Adrenal gland (tissue), 9 donors: ENCODE measurements at regions not wholly inside any gene's neighbourhood (a gene's known extent, or its start where the extent isn't known, plus 50 kb on each side); places are given as distances from the start of the nearest gene placed in this dataset.

Experiments used
- DNase-seq, 7 donors: peaks; one replicate each; pipeline ENCODE4 v3.0.0-alpha.2; 2019 to 2020
- H3K27ac ChIP-seq, 5 donors: fragments of 200-600 bp; sonication (generic) in 4 of 5; 1 replicate in 3 of 5; 2 replicates in 2 of 5; pipeline versions ENCODE4 v1.5.1 to v1.8.0; 2016 to 2020; ENCODE audit warnings: mild to moderate bottlenecking in 1 of 5
- H3K27me3 ChIP-seq: fragments of 200-600 bp; 2 replicates; pipeline ENCODE4 v1.8.0; 2021
- H3K36me3 ChIP-seq, 2 donors: fragments of 200-600 bp; replicated peaks in 1 of 2; 1 replicate in 1 of 2; 2 replicates in 1 of 2; pipeline versions ENCODE4 v1.5.1 to v1.8.0; 2018 to 2022
- H3K4me1 ChIP-seq, 2 donors: fragments of 200-600 bp; replicated peaks in 1 of 2; 1 replicate in 1 of 2; 2 replicates in 1 of 2; pipeline versions ENCODE4 v1.5.1 to v1.8.0; 2018 to 2021
- H3K4me3 ChIP-seq, 4 donors: fragments of 200-600 bp; sonication (generic) in 3 of 4; one replicate each; pipeline ENCODE4 v1.5.1; 2016 to 2018
- H3K9me3 ChIP-seq, 3 donors: fragments of 200-600 bp; sonication (generic) in 1 of 3; replicated peaks in 1 of 3; 1 replicate in 2 of 3; 2 replicates in 1 of 3; pipeline versions ENCODE4 v1.5.1 to v1.8.0; 2016 to 2021
- CTCF ChIP-seq, 6 experiments: fragments of 450-650 bp in 4 of 6; fragments of 200-600 bp in 2 of 6; sonication (generic) in 1 of 6; IDR thresholded peaks; 1 replicate in 5 of 6; 2 replicates in 1 of 6; pipeline versions ENCODE4 v1.5.1 to v1.8.0; 2016 to 2021; ENCODE audit warnings: antibody characterized with exemption in 6 of 6, mild to moderate bottlenecking in 2 of 6, moderate library complexity in 1 of 6
- POLR2A ChIP-seq, 2 donors: fragments of 450-650 bp; IDR thresholded peaks; one replicate each; pipeline ENCODE4 v1.6.1; 2017; ENCODE audit warnings: antibody characterized with exemption in 2 of 2, mild to moderate bottlenecking in 2 of 2, moderate library complexity in 1 of 2
- WGBS, 4 donors: extraction: QIAGEN DNeasy Blood & Tissue Kit in 2 of 4; methylation state at CpG; one replicate each; pipeline versions ENCODE4 v1.1.5 to v1.1.7; 2013 to 2017; 5-methylcytosine and 5-hydroxymethylcytosine counted together
- intact Hi-C, 2 donors: fragments of 100-400 bp; cut with DNase I; formaldehyde crosslinking; loops; one replicate each; pipeline versions ENCODE4 v1.14.1 to v1.15.0; 2022 to 2023
- donor health status: healthy with polysubstance abuse.
- donor health status: Bipolar disorder and iron deficiency.
- donor health status: DM: yes; HTN: yes; CAD: no.
- donor health status: DM: no; HTN: no; CAD: no.
- donor health status: DM: no; HTN: no; CAD: no.

DNA sequence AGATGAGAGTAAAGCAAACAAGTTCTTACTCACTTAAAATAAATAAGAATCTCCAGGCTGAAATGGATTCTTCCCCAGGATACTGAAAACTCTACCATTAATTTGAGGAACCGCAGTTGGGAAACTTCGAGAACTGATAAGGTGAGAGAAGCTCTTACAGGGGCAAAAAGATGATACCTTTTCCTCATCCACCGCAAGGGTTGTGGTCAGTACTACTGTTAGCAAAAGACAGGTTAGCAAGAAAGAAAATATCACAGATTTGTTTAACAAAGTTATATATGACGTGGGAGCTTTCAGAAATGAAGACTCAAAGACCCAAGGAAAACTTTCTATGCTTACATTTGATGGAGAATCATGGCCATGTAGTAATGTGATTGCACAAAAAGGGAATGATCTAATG, 441.6 kb downstream of the PCNX1 start:
- peaks cover 0 to 7% of the 10 kb centered on the region in 2 donors for H3K4me1 ChIP-seq
- no peaks in the 10 kb centered on the region for H3K9me3 ChIP-seq
- no peaks in the 10 kb centered on the region for H3K27me3 ChIP-seq
- no peaks in the 10 kb centered on the region for H3K36me3 ChIP-seq
- no peak overlapping the region for H3K27ac ChIP-seq
- no peak for DNase-seq
- no peak overlapping the region for H3K4me3 ChIP-seq
- TF ChIP-seq CTCF (IDR thresholded peaks at IDR 0.05): no peak
- TF ChIP-seq POLR2A (IDR thresholded peaks at IDR 0.05): no peak
- WGBS, 4 donors: 97 to 98% (median 97%) methylated on average over 4 of the region's 4 CpGs
- intact Hi-C loops: no loop called here

GRCh38 chr14:71354142-71354541, 446.9 kb downstream of the PCNX1 start:
- WGBS, 4 donors: 96 to 98% (median 97%) methylated on average over 8 of the region's 8 CpGs
- no peak for TF ChIP-seq POLR2A (IDR thresholded peaks at IDR 0.05)
- TF ChIP-seq CTCF (IDR thresholded peaks at IDR 0.05): no peak
- no peak overlapping the region for H3K27ac ChIP-seq
- H3K9me3 ChIP-seq: no peaks in the 10 kb centered on the region
- H3K36me3 ChIP-seq: no peaks in the 10 kb centered on the region
- no peak for DNase-seq
- no peaks in the 10 kb centered on the region for H3K27me3 ChIP-seq
- no peak overlapping the region for H3K4me3 ChIP-seq
- H3K4me1 ChIP-seq: peaks cover 12 to 25% of the 10 kb centered on the region in 2 donors
- intact Hi-C loops: no loop called here

DNA sequence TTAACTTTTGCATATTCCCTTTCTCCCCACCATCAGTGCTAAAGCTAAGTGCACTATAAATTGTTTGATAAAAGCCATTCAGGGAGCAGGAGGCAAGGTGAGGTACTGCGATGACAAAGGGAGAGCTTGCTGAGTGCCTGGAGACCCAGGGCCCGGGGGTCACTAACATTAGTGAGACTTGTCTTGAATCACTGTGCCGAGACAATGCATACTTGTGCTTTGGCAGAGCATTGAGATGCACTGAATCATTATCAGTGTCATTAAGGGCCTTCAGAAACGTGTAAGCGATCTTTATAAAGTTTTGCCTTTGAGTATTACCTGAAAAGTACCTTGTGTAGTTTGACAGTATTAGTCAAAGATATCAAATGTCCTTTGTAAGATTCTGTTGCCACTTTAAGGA, 447.5 kb downstream of the PCNX1 start:
- intact Hi-C loops: no loop called here
- Histone ChIP-seq H3K27me3 (no peaks in the 10 kb centered on the region), H3K9me3 (no peaks in the 10 kb centered on the region), H3K4me1 (peaks cover 12 to 25% of the 10 kb centered on the region in 2 donors), H3K36me3 (no peaks in the 10 kb centered on the region), H3K4me3 (no peak overlapping the region), H3K27ac (peak overlapping the region in 2 of 5 donors; percentile 27 to 36)
- WGBS, 4 donors: 55 to 65% (median 60%) methylated on average over 5 of the region's 5 CpGs
- TF ChIP-seq CTCF (IDR thresholded peaks at IDR 0.05) (no peak), POLR2A (IDR thresholded peaks at IDR 0.05) (no peak)
- no peak for DNase-seq

GRCh38 chr14:71355324-71356201, 448.3 kb downstream of the PCNX1 start:
- H3K36me3 ChIP-seq: no peaks in the 10 kb centered on the region
- peak overlapping the region in 3 of 5 donors; percentile 27 to 48 (median 37) for H3K27ac ChIP-seq
- H3K9me3 ChIP-seq: no peaks in the 10 kb centered on the region
- H3K4me1 ChIP-seq: peaks cover 12 to 25% of the 10 kb centered on the region in 2 donors
- no peaks in the 10 kb centered on the region for H3K27me3 ChIP-seq
- intact Hi-C loops: no loop called here
- WGBS, 4 donors: 21 to 26% (median 23%) methylated on average over 5 of the region's 5 CpGs
- DNase-seq: peak; percentile 32 to 70 (median 56)
- no peak overlapping the region for H3K4me3 ChIP-seq
- TF ChIP-seq POLR2A (IDR thresholded peaks at IDR 0.05): no peak
- no peak for TF ChIP-seq CTCF (IDR thresholded peaks at IDR 0.05)
